IMR-90 (cell line): ENCODE measurements at regions not wholly inside any gene's neighbourhood (a gene's known extent, or its start where the extent isn't known, plus 50 kb on each side); places are given as distances from the start of the nearest gene placed in this dataset. TPM values are rescaled to one million over a fixed set of nuclear protein-coding genes. Genes with fewer than 3 reads are reported as not detected.

Experiments used
- microRNA-seq, 2 experiments: library from miRNA; stranded (forward) in 1 of 2; unstranded in 1 of 2; fragments of 10-50 nt in 1 of 2; fragments of <30 nt in 1 of 2; gene quantifications in 1 of 2; microRNA quantifications in 1 of 2; one replicate each; pipeline versions ENCODE3 to v1.1.0; 2013 to 2020; ENCODE audit not compliant: insufficient read depth in 1 of 2, insufficient read length in 1 of 2, unreplicated experiment in 1 of 2
- small RNA-seq, 5 experiments: library from RNA; depleted of rRNA; stranded (forward); fragments of <200 nt; gene quantifications; one replicate each; pipeline ENCODE3, GENCODE V24; 2012

Small RNAs in the stretch of these regions (microRNA-seq; reads per million reads assigned to microRNA genes)
- gene BX323845.1 (ENCODE audit: insufficient read depth, insufficient read length) (not detected), gene BX323845.2 (ENCODE audit: insufficient read depth, insufficient read length) (not detected)

Small RNAs in the stretch of these regions (small RNA-seq; reads per million reads assigned to genes)
- gene BX323845.1 (0 reads per million in 5 experiments), gene BX323845.2 (0 reads per million in 5 experiments)
